ENCODE measurements at regions not wholly inside any gene's neighbourhood (a gene's known extent, or its start where the extent isn't known, plus 50 kb on each side); places are given as distances from the start of the nearest gene placed in this dataset.

- TF ChIP-seq EZH2 (IDR thresholded peaks at IDR 0.05; ENCODE audit: borderline replicate concordance, low read length): no peak
- TF ChIP-seq, protein P1, sequence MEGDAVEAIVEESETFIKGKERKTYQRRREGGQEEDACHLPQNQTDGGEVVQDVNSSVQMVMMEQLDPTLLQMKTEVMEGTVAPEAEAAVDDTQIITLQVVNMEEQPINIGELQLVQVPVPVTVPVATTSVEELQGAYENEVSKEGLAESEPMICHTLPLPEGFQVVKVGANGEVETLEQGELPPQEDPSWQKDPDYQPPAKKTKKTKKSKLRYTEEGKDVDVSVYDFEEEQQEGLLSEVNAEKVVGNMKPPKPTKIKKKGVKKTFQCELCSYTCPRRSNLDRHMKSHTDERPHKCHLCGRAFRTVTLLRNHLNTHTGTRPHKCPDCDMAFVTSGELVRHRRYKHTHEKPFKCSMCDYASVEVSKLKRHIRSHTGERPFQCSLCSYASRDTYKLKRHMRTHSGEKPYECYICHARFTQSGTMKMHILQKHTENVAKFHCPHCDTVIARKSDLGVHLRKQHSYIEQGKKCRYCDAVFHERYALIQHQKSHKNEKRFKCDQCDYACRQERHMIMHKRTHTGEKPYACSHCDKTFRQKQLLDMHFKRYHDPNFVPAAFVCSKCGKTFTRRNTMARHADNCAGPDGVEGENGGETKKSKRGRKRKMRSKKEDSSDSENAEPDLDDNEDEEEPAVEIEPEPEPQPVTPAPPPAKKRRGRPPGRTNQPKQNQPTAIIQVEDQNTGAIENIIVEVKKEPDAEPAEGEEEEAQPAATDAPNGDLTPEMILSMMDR (IDR thresholded peaks at IDR 0.05; ENCODE audit: low read length): no peak
These were observed 64.2 kb upstream of the ATP12A start for GRCh38 chr13:24615911-24616472.
